HuH-7 (cell line): ENCODE measurements at regions not wholly inside any gene's neighbourhood (a gene's known extent, or its start where the extent isn't known, plus 50 kb on each side); places are given as distances from the start of the nearest gene placed in this dataset.
"Not testable (repeated sequence)": the region's sequence is repeated elsewhere in the genome, so short reads cannot be mapped to it uniquely, and the experiment has no call there.

Experiments used
- DNase-seq: peaks from one replicate; pipeline ENCODE4 v3.0.0; 2011; ENCODE audit warnings: low spot score

DNA sequence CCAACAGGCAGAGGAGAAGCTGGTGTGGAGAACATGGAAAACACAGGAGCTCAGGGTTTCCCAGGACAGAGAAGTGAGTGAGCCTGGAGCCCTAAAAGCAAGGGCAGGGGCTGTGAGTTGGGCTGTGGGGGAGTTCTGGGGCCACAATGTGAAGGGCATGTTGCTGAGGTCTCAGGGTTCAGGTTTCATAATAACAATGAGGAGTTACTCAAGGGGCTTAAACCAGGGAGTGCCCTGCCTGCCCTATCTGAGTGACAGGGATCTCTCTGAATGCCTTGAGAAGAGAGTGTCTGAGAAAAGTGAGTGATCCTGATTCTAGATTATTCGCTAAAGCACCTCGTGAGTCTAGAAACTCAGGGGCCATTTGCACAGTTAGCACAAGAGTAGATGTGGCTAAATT, 129.6 kb downstream of the VPREB1 start:
- no peak for DNase-seq

DNA sequence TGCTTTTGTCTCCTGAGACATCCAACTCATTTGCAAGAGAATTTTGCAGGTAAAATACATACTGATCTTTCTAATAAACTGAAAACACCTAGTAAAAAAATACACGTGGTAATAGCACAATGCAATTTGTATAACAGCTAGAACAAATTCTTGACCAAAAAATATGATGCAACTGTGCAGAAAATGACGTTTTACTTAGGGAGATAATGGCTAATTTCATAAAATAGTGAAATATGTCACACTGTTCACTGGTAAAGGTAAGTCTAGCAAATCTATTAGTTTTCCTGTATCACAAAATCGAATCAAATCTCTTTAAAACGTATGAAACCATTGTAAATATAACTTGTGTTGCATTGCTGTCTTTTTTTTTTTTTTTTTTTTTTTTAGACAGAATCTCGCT, 130.0 kb downstream of the VPREB1 start:
- no peak for DNase-seq

DNA sequence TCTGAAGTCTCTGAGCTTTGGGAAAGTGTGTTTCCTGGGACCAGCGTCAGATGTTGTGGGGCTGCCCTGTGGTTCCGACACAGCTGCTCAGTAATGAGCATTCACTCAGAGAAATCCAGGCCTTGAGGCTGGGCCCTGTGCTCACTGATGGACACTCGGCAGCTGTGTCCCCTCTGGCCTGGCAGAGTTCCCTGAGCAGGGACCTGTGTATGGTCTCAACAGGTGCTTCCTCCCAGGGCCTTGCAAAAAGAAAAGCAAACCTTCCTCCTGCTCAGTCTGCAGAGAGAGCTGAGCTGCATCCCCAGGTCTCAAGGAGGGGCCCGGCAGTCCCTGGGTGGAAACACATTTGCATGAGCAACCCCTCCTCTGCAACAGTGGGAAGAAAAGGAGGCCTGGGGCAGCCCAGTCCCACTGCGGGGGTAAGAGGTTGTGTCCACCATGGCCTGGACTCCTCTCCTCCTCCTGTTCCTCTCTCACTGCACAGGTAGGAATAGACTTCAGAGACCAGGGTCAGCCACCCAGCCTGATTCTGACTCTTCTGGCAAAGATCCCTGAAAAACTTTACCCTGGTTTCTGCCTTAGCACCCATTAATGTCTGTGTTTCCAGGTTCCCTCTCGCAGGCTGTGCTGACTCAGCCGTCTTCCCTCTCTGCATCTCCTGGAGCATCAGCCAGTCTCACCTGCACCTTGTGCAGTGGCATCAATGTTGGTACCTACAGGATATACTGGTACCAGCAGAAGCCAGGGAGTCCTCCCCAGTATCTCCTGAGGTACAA, 131.2 kb downstream of the VPREB1 start:
- DNase-seq, result no peak

DNA sequence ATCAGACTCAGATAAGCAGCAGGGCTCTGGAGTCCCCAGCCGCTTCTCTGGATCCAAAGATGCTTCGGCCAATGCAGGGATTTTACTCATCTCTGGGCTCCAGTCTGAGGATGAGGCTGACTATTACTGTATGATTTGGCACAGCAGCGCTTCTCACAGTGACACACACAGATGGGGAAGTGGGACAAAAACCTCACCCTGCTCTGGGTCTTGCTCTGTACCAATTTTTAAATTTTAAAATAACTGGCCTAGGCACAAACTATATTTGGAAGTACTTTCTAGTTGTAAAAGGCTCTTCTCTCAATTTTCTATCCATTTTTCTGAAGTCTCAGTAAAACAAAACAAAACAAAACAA, 131.7 kb downstream of the VPREB1 start:
- no peak for DNase-seq

DNA sequence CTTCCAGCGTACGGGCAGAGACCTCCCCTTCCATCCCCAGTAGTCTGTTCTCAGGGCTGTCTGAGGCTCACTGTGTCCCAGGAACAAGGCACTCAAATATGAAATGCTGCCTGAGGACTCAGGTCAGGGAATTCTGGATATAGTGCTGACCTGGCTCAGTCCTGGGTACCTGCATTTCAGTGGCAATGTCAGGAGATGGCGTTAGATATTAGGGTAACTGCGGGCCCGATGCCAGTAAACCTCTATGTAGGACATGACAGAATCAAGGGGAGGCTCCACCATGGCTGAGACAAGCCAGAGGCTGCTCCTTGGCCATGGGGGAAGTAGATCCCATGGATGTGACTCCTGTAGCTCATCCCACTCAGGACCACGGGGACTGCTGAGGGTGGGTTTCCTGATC, 131.7 kb downstream of the ZNF280B start:
- DNase-seq, result not testable (repeated sequence)

DNA sequence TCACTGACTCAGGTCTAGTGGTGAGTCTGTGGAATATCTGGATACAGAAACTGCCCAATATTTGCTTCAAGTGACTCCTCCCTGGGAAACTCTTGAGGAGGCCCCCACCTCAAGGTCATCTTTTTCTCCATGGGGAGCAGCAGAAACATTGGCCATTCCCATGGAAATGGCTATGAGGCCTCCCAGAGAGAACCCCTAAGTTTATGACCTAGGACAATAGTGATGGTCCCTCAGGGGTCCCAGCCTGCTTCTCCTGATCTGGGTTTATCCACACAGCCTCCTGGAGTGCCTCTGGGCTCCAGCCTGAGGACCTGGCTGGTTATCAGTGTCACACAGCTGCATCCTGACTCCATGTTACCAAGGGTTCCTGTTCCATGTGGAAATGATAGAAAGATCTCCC, 131.2 kb downstream of the ZNF280B start:
- no peak for DNase-seq

DNA sequence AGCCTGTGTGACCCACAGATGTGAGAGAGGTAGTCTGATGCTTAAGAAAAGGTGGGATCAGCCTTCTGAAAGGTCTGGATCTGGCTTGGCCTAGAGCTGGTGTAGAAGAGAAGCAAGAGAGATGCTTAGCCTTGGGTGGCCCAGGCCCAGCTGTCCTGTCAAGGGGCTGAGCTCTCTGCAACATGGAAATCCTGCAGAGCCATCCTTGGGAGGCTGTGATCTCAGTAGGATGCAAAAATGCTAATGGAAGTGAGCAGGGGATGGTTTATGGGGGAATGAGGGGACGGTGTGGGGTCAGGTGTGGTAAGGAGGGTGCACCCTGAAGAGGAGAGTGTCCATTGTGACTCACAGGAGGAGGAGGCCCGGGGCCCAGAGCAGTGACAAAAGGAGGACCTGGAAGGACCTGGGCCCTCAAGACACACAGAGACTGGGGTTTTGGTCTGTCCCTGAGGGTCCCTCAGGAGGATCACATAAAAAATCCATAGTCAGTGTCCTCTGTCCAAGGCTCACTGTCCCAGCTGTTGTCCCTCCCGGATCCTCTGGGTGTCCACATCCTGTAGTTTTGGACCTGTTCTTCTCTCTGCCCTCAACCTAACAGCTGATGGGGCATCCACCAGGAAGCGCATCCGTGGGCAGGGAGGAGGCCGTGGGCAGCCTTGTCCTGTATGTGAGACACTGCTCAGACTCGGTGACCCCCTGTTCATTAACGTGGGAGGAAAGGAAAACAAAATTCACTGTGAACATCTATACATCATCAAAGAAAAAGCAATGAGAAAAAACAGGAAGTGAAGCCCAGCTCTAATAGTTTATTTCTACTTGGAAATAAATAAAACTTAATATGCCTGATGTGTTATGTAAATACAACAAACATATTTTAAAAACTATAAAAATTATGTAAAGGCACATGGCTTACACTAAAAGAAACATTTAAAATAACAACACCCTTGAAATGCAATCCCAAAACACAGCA, 129.8 kb downstream of the ZNF280B start:
- no peak for DNase-seq

DNA sequence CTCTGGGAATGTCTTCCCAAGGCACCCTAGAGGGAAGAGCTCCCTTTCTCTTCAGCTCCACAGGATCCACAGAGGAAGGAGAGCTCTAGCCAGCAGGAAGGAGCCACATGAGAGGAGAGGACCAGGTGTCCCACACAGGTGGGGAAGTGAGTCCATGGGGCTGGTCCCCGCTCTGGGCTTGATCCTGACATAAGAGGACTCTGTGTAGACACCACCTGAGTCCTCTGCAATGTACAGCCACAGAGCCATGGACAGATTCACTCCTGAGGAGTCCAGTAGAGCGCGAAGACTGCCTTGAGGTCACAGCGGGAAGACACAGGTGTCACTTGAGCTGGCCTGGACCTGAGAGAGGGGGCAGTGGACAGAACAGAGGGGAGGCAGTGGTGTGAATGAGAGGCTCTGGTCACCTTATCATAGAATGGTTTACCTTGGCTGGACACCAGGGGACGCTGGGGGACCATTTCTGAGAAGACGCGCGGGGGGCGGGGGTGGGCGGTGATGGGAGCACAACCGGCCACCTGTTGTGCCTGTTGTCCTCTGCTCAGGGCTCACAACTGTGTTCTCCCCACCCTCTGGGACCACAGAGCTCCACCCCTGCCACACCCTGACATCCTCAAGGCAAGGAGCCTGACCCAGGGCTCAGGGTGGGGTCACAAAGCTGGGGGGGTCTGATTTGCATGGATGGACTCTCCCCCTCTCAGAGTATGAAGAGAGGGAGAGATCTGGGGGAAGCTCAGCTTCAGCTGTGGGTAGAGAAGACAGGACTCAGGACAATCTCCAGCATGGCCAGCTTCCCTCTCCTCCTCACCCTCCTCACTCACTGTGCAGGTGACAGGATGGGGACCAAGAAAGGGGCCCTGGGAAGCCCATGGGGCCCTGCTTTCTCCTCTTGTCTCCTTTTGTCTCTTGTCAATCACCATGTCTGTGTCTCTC, 128.2 kb downstream of the ZNF280B start:
- DNase-seq, result peak; percentile 62

DNA sequence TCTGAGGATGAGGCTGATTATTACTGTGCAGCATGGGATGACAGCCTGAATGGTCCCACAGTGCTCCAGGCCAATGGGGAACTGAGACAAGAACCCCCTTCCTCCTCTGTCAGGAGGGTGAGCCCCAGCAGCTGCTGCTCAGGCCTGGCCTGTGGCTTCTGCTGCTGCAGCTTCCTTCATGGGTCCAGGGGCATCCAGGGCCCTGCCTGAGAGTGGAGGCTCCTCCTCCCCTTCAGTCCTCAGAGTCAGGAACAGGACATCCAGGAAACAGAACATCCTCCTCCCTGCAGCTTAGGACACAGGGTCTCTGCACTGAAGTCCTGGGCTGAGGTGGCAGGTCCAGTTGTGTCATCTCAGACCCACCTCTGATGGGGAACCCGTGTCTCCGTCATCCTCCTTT, 127.2 kb downstream of the ZNF280B start:
- DNase-seq, result not testable (repeated sequence)

DNA sequence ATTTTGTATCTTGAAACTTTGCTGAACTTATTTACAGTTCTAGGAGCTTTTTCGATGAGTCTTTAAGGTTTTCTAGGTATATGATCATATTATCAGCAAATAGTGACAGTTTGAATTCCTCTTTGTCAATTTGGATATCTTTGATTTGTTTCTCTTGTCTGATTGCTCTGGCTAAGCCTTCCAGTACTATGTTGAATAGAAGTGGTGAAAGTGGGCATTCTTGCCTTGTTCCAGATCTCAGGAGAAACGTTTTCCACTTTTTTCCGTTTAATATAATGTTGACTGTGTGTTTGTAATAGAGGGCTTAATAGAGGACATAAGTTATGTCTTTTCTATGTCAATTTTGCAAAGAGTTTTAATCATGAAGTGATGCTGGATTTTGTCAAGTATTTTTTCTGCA, 124.3 kb downstream of the ZNF280B start:
- no peak for DNase-seq

DNA sequence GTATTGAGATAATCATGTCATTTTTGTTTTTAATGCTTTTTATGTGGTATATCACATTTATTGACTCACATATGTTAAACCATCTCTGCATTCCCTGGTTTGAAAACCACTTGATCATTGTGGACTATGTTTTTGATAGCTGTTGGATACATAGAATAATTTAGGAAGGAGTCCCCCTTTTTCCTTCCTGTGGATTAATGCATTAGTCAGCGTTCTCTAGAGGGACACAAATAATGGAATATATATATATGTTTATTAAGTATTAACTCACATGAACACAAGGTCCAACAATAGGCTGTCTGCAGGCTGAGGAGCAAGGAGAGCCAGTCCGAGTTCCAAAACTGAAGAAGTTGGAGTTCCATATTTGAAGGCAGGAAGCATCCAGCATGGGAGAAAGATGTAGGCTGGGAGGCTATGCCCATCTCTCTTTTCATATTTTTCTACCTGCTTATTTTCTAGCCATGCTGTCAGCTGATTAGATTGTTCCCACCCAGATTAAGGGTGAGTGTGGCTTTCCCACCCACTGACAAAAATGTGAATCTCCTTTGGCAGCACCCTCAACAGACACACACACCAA, 123.8 kb downstream of the ZNF280B start:
- no peak for DNase-seq

DNA sequence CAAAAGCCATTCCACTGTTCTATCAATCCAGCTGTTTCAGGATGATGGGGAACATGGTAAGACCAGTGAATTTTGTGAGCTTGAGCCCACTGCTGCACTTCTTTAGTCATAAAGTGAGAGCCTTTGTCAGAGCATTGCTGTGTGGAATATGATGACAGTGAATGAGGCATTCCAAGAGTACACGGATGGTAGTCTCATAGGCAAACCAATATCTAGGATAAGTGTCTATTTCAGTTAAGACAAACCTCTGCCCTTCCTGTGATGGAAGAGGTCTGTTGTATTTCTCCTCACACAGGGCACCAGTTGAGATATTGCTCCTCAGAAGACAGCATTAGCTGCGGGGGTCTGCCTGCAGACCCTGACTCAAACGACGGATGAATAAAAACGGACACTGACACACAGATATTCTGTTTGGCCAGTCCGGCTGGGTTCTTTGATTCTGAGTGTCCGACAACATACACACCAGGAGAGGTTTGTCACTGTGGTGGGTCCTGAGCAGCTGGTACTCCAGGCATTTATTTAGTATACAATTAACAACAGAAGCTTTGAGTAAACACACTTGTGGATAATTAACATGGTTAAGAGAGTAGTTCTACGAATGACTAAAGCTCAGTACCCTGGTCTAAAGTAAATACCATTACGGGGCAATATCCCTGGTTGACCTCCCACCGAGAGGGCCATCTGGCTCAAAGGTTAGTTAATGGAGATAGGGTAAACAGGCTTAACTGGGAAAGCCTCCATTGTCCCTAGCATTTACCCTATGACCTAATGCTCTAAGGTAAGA, 121.7 kb downstream of the ZNF280B start:
- DNase-seq, result peak; percentile 24

DNA sequence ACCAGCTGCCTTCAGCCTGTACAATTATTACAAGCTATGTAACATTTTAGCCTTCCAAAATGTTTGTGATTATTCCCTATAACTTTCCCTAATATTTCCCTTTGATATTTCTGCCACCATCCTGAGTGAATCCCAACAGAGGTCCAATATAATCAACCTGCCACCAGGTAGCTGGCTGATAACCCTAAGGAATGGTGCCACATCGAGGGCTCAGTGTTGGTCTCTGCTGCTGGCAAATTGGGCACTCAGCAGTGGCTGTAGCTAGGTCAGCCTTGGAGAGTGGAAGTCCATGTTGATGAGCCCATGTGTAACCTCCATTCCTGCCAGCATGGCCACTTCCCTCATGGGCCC, 121.2 kb downstream of the ZNF280B start:
- DNase-seq, result no peak

DNA sequence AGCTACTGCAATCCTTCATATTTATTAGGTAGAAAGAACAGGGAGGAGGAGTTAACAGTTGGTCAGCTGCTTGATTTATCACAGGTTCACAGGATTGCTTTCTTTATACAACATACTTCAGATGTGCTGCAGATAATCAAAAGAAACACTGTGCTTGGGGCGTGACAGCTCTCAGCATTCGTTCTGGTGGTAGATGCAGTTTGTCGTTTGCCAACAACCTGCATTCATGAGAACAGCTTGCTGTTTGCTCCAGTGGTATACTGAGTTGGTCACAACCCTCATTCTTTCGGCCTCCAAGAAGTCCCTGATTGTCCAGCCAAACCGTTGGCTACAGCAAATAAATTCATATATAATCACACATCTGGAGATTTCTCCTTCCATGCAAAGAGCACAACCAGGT, 120.5 kb downstream of the ZNF280B start:
- DNase-seq, result no peak

DNA sequence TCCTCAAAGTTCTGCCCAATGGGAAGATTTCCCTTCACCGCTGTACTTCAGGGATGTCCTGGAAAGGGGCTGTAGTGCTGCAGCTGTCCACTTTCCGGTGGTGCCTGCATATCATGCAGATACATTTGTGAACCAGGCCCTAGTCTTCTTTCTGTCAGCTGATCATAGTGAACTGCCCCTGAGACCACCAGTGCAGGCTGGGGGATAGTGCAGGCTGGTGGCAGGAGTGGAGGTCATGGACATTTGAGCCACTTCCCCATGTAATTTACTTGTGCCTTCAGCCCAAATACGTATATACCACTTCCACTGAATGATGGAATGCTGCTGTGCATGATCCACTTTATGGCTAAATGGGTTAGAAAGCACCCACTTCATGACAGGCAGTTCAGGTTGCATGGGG, 120.0 kb downstream of the ZNF280B start:
- DNase-seq, result no peak

DNA sequence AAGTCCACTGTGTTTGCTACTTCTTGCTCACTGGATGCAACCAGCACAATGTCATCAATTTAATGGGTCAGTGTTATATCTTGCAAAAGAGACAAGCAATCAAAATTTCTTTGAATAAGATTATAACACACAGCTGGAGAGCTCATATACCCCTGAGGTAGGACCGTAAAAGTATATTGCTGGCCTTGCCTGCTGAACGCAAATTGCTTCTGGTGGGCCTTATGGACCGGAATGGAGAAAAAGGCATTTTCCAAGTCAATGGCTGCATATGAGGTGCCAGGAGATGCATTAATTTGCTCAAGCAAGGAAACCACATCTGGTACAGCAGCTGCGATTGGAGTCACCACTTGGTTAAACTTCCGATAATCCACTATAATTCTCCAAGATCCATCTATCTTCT, 119.1 kb downstream of the ZNF280B start:
- DNase-seq, result no peak

DNA sequence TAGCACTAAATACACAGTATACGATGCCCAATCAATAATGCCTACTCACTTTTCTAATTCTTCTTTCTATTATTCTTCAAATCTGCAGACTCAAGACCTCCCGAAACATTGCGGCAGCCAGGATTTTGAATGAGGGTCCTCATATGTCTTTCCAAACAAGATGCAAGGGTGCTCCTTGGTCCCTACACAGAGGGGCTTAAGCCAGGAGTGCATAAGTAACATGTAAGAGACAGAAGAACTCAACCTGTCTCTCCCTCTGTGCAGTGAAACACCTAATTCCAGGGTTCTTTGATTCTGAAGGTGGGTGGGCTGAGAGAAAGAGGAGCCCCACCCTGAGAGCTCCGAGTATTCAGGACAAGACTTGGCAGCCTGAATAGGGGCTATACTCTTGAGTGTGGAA, 117.6 kb downstream of the ZNF280B start:
- DNase-seq, result no peak

DNA sequence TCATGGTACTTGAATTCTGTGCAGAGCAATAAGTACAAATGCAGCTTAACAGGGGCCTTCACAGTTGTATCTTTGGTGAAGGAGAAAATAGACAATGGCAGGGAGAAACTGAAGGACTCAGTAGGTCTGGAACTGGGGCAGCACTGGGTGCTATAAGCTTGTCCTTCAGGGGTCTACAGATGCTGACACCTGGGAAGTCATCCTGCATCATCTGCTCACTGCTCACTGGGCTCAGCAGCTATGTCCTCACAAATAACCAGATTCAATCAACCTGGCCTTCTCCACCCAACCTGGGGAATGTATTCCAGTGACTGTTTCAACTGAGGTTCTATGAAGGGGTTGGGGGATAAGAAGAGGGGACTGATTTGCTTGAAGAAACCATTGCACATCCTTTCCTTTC, 117.0 kb downstream of the ZNF280B start:
- no peak for DNase-seq

DNA sequence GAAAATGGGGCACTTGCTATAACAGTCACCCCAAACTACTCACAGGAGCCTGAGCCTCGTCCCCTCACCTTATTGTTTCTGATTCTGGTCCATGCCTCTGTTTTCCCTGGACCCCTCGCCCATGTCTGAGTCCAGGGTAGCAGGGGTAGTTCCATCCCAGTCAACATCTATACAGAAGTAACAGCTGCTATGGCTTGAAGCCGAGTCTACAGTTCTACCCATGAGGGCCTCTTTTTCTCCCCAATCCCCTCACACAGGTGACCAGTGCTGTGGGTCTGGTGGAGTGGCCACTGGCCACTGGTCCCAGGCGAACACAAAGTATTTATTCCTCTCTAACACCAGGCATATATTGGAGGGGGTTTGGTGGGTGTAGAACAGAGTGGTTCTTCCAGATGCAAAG, 116.4 kb downstream of the ZNF280B start:
- DNase-seq, result no peak

DNA sequence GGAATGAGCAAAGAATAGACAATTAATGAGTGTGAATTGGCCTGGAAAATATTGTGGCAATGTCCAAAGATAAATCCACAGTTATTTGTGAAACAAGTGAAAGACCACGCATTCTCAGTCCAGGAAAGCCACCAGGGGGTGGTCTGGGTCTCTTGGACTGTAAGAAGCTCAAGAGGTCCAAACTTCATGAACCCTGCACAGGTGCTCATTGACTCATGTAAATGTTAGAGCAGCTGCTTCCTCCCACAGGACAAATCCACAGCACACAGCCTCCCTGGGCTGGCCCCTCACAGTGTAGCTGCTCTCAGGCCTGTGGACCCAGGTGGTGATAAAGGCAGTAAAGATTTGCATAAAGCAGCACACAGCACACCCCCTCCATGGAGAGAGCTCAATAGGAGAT, 114.0 kb downstream of the ZNF280B start:
- DNase-seq, result no peak

DNA sequence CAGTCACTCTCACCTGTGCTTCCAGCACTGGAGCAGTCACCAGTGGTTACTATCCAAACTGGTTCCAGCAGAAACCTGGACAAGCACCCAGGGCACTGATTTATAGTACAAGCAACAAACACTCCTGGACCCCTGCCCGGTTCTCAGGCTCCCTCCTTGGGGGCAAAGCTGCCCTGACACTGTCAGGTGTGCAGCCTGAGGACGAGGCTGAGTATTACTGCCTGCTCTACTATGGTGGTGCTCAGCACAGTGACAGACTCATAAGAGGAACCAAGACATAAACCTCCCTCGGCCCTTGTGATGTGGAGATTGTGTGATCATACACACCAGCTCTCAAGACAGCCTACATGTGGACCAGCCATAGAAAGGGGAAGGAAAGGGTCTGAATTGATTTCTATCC, 113.3 kb downstream of the ZNF280B start:
- no peak for DNase-seq
